ENCODE measurements at regions not wholly inside any gene's neighbourhood (a gene's known extent, or its start where the extent isn't known, plus 50 kb on each side); places are given as distances from the start of the nearest gene placed in this dataset.
"Not testable (repeated sequence)": the region's sequence is repeated elsewhere in the genome, so short reads cannot be mapped to it uniquely, and the experiment has no call there.

GRCh38 chr7:69106449-69106848, 491.8 kb upstream of the AUTS2 start:
- H3K9me3 ChIP-seq (replicated peaks; ENCODE audit: low read length); H3K4me3 ChIP-seq (ENCODE audit: low read length); H3K4me2 ChIP-seq (ENCODE audit: low read length); H3K4me1 ChIP-seq (ENCODE audit: control insufficient read depth, insufficient read depth, low read length); H3K36me3 ChIP-seq (ENCODE audit: insufficient read depth, low read length); H3K27me3 ChIP-seq (ENCODE audit: control insufficient read depth, insufficient read depth, low read length); H3K9ac ChIP-seq (ENCODE audit: low read depth, low read length): not testable (repeated sequence)

DNA sequence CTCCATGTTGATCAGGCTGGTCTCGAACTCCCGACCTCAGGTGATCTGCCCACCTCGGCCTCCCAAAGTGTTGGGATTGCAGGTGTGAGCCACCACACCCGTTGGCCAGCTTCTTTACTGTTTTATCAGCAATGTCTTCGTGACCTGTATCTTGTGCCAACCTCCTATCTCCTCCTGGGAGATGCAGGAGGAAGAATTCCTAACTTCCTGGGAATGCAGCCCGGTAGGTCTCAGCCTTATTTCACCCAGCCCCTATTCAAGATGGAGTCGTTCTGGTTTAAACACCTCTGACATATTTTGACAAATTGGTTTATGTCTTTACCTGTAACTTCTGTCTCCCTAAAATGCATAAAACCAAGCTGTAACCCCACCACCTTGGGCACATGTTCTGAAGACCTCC, 491.3 kb upstream of the AUTS2 start:
- H3K4me3 ChIP-seq (ENCODE audit: low read length); H3K4me2 ChIP-seq (ENCODE audit: low read length); H3K4me1 ChIP-seq (ENCODE audit: control insufficient read depth, insufficient read depth, low read length); H3K9ac ChIP-seq (ENCODE audit: low read depth, low read length); H3K27me3 ChIP-seq (ENCODE audit: control insufficient read depth, insufficient read depth, low read length); H3K36me3 ChIP-seq (ENCODE audit: insufficient read depth, low read length); H3K9me3 ChIP-seq (replicated peaks; ENCODE audit: low read length): not testable (repeated sequence)

- Histone ChIP-seq H3K27me3 (ENCODE audit: control insufficient read depth, insufficient read depth, low read length) (no peaks in the 10 kb centered on the region), H3K9ac (ENCODE audit: low read depth, low read length) (no peak overlapping the region), H3K4me2 (ENCODE audit: low read length) (no peak overlapping the region), H3K36me3 (ENCODE audit: insufficient read depth, low read length) (no peaks in the 10 kb centered on the region), H3K4me3 (ENCODE audit: low read length) (no peak overlapping the region), H3K4me1 (ENCODE audit: control insufficient read depth, insufficient read depth, low read length) (no peaks in the 10 kb centered on the region), H3K9me3 (replicated peaks; ENCODE audit: low read length) (peaks cover 5% of the 10 kb centered on the region)
These were observed 490.2 kb upstream of the AUTS2 start for GRCh38 chr7:69108097-69108496.

DNA sequence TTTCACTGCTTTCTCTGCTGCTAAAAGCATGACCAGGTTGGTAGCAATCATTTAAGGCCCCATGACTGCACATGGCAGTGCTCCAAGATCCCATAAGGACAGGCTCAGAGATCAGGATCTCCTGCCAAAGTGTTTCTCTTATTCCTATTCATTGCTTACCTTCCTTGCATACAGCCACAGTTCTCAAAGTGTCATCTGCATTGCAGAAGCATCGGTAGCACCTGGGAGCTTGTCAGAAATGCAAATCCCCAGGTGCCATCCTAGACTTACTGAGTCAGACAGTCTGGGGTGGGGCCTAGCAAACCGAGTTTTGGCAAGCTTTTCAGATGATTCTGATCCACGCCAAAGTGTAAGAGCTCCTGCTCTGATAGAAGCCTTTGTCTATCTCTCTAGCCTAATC, 489.0 kb upstream of the AUTS2 start:
- Histone ChIP-seq H3K9ac (ENCODE audit: low read depth, low read length) (no peak overlapping the region), H3K36me3 (ENCODE audit: insufficient read depth, low read length) (no peaks in the 10 kb centered on the region), H3K27me3 (ENCODE audit: control insufficient read depth, insufficient read depth, low read length) (no peaks in the 10 kb centered on the region), H3K4me2 (ENCODE audit: low read length) (no peak overlapping the region), H3K9me3 (replicated peaks; ENCODE audit: low read length) (peaks cover 5% of the 10 kb centered on the region), H3K4me1 (ENCODE audit: control insufficient read depth, insufficient read depth, low read length) (no peaks in the 10 kb centered on the region), H3K4me3 (ENCODE audit: low read length) (no peak overlapping the region)

GRCh38 chr7:69109879-69110278, 488.4 kb upstream of the AUTS2 start:
- peaks cover 5% of the 10 kb centered on the region for H3K9me3 ChIP-seq (replicated peaks; ENCODE audit: low read length)
- H3K9ac ChIP-seq (ENCODE audit: low read depth, low read length): no peak overlapping the region
- no peak overlapping the region for H3K4me3 ChIP-seq (ENCODE audit: low read length)
- no peaks in the 10 kb centered on the region for H3K36me3 ChIP-seq (ENCODE audit: insufficient read depth, low read length)
- no peaks in the 10 kb centered on the region for H3K27me3 ChIP-seq (ENCODE audit: control insufficient read depth, insufficient read depth, low read length)
- H3K4me2 ChIP-seq (ENCODE audit: low read length): no peak overlapping the region
- no peaks in the 10 kb centered on the region for H3K4me1 ChIP-seq (ENCODE audit: control insufficient read depth, insufficient read depth, low read length)

- Histone ChIP-seq H3K9me3 (replicated peaks; ENCODE audit: low read length) (peaks cover 5% of the 10 kb centered on the region), H3K4me3 (ENCODE audit: low read length) (no peak overlapping the region), H3K27me3 (ENCODE audit: control insufficient read depth, insufficient read depth, low read length) (no peaks in the 10 kb centered on the region), H3K9ac (ENCODE audit: low read depth, low read length) (no peak overlapping the region), H3K36me3 (ENCODE audit: insufficient read depth, low read length) (no peaks in the 10 kb centered on the region), H3K4me2 (ENCODE audit: low read length) (no peak overlapping the region), H3K4me1 (ENCODE audit: control insufficient read depth, insufficient read depth, low read length) (no peaks in the 10 kb centered on the region)
These were observed 487.7 kb upstream of the AUTS2 start for GRCh38 chr7:69110450-69111050.

DNA sequence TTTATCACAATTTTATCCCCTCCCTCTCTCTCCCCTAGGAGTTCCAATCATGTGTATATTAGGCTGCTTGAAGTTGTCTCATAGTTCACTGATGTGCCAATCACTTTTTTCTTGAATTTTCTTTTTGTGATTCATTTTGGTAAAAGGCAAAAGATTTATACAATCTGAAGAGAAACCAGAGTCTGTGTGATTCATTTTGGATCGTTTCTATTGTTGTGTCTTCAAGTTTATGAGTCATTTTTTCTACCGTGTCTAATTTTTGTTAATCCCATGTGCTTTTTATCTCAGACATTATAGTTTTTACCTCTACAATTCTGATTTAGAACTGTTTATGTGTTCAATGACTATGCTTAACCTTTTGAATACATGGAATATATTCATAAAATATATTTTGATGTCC, 483.9 kb upstream of the AUTS2 start:
- H3K4me3 ChIP-seq (ENCODE audit: low read length): no peak overlapping the region
- no peaks in the 10 kb centered on the region for H3K4me1 ChIP-seq (ENCODE audit: control insufficient read depth, insufficient read depth, low read length)
- no peaks in the 10 kb centered on the region for H3K27me3 ChIP-seq (ENCODE audit: control insufficient read depth, insufficient read depth, low read length)
- H3K9me3 ChIP-seq (replicated peaks; ENCODE audit: low read length): peaks cover 5% of the 10 kb centered on the region
- no peak overlapping the region for H3K4me2 ChIP-seq (ENCODE audit: low read length)
- H3K9ac ChIP-seq (ENCODE audit: low read depth, low read length): no peak overlapping the region
- no peaks in the 10 kb centered on the region for H3K36me3 ChIP-seq (ENCODE audit: insufficient read depth, low read length)

- no peaks in the 10 kb centered on the region for H3K4me1 ChIP-seq (ENCODE audit: control insufficient read depth, insufficient read depth, low read length)
- H3K9me3 ChIP-seq (replicated peaks; ENCODE audit: low read length): peaks cover 2% of the 10 kb centered on the region
- H3K4me3 ChIP-seq (ENCODE audit: low read length): no peak overlapping the region
- no peaks in the 10 kb centered on the region for H3K36me3 ChIP-seq (ENCODE audit: insufficient read depth, low read length)
- no peaks in the 10 kb centered on the region for H3K27me3 ChIP-seq (ENCODE audit: control insufficient read depth, insufficient read depth, low read length)
- no peak overlapping the region for H3K4me2 ChIP-seq (ENCODE audit: low read length)
- no peak overlapping the region for H3K9ac ChIP-seq (ENCODE audit: low read depth, low read length)
These were observed 482.5 kb upstream of the AUTS2 start for GRCh38 chr7:69115788-69116187.

- not testable (repeated sequence) for H3K36me3 ChIP-seq (ENCODE audit: insufficient read depth, low read length); H3K4me1 ChIP-seq (ENCODE audit: control insufficient read depth, insufficient read depth, low read length); H3K9me3 ChIP-seq (replicated peaks; ENCODE audit: low read length); H3K4me3 ChIP-seq (ENCODE audit: low read length); H3K27me3 ChIP-seq (ENCODE audit: control insufficient read depth, insufficient read depth, low read length); H3K9ac ChIP-seq (ENCODE audit: low read depth, low read length); H3K4me2 ChIP-seq (ENCODE audit: low read length)
These were observed 482.1 kb upstream of the AUTS2 start for GRCh38 chr7:69116196-69116595.

GRCh38 chr7:69122953-69123352, 475.3 kb upstream of the AUTS2 start:
- H3K9ac ChIP-seq (ENCODE audit: low read depth, low read length): no peak overlapping the region

DNA sequence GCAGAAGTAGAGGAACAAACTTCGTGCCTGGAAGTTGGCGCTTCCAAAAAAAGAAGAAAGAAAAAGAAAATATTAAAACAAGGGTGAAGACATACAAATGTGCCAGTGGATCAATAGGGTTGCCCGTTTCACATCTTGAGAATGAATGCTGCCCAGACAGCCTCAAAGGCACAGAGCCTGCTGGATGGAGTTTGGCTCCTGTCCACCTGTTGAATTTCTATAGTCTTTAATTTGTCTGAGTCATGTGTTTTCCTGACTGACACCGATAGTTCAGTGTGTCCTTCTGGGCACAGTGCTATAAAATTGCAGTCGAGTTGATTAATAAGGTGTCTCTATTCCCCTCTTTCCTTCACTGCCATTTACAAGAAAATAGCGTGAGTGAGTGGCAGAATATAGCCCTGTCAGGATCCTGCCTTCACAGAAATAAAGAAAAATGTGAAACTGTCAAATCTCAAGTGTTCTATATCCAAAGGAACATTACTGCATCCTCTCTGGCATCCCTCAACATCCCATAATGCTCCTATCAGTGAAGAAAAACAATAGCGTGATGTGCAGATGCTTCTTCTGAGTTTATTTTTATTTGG, 471.3 kb upstream of the AUTS2 start:
- H3K27me3 ChIP-seq (ENCODE audit: control insufficient read depth, insufficient read depth, low read length): no peaks in the 10 kb centered on the region
- no peak overlapping the region for H3K4me2 ChIP-seq (ENCODE audit: low read length)
- H3K36me3 ChIP-seq (ENCODE audit: insufficient read depth, low read length): no peaks in the 10 kb centered on the region
- H3K9me3 ChIP-seq (replicated peaks; ENCODE audit: low read length): peaks cover 2% of the 10 kb centered on the region
- H3K4me1 ChIP-seq (ENCODE audit: control insufficient read depth, insufficient read depth, low read length): no peaks in the 10 kb centered on the region
- no peak overlapping the region for H3K4me3 ChIP-seq (ENCODE audit: low read length)
- H3K9ac ChIP-seq (ENCODE audit: low read depth, low read length): no peak overlapping the region

More at GRCh38 chr7:69122953-69123352, 475.3 kb upstream of the AUTS2 start:
- no peak overlapping the region for H3K4me2 ChIP-seq (ENCODE audit: low read length)
- H3K4me1 ChIP-seq (ENCODE audit: control insufficient read depth, insufficient read depth, low read length): no peaks in the 10 kb centered on the region
- H3K4me3 ChIP-seq (ENCODE audit: low read length): no peak overlapping the region
- no peaks in the 10 kb centered on the region for H3K27me3 ChIP-seq (ENCODE audit: control insufficient read depth, insufficient read depth, low read length)
- no peaks in the 10 kb centered on the region for H3K36me3 ChIP-seq (ENCODE audit: insufficient read depth, low read length)
- no peaks in the 10 kb centered on the region for H3K9me3 ChIP-seq (replicated peaks; ENCODE audit: low read length)

GRCh38 chr7:69129524-69129923, 468.8 kb upstream of the AUTS2 start:
- Histone ChIP-seq H3K36me3 (ENCODE audit: insufficient read depth, low read length) (no peaks in the 10 kb centered on the region), H3K27me3 (ENCODE audit: control insufficient read depth, insufficient read depth, low read length) (no peaks in the 10 kb centered on the region), H3K4me1 (ENCODE audit: control insufficient read depth, insufficient read depth, low read length) (no peaks in the 10 kb centered on the region), H3K4me3 (ENCODE audit: low read length) (no peak overlapping the region), H3K4me2 (ENCODE audit: low read length) (no peak overlapping the region), H3K9me3 (replicated peaks; ENCODE audit: low read length) (peaks cover 2% of the 10 kb centered on the region), H3K9ac (ENCODE audit: low read depth, low read length) (no peak overlapping the region)

All from skeletal muscle satellite cell (primary cell).